SK-N-SH (cell line): ENCODE measurements at regions not wholly inside any gene's neighbourhood (a gene's known extent, or its start where the extent isn't known, plus 50 kb on each side); places are given as distances from the start of the nearest gene placed in this dataset.

Source experiments
- EP300 ChIP-seq, 2 experiments: IDR thresholded peaks; 2 replicates each; pipeline versions ENCODE4 v1.4.0 to v1.6.1; 2012; ENCODE audit warnings: borderline replicate concordance in 1 of 2, low read depth in 1 of 2, low read length in 1 of 2
- POLR2AphosphoS5 ChIP-seq: IDR thresholded peaks from 2 replicates; pipeline ENCODE4 v1.6.1; 2012; ENCODE audit warnings: low read depth, low read length
- RCOR1 ChIP-seq: fragments of 150-350 bp; IDR thresholded peaks from 2 replicates; pipeline ENCODE4 v1.6.1; 2017; ENCODE audit warnings: antibody characterized with exemption, low read length
- SMC3 ChIP-seq: IDR thresholded peaks from 2 replicates; pipeline ENCODE4 v1.6.1; 2012; ENCODE audit warnings: low read depth, low read length, improper control_type of control experiment
- TAF1 ChIP-seq: IDR thresholded peaks from 2 replicates; pipeline ENCODE4 v1.6.1; 2012; ENCODE audit warnings: low read depth, mild to moderate bottlenecking, low read length, moderate library complexity, borderline replicate concordance
- TF ChIP-seq, protein P1 (sequence below): fragments of 200-600 bp; sonication (generic); IDR thresholded peaks from 2 replicates; pipeline ENCODE4 v1.6.1; 2017; ENCODE audit warnings: antibody characterized with exemption, mild to moderate bottlenecking, moderate library complexity
- TF ChIP-seq, protein P2 (sequence below): fragments of 150-350 bp; IDR thresholded peaks from 2 replicates; pipeline ENCODE4 v1.6.1; 2017; ENCODE audit warnings: antibody characterized with exemption, low read length, low read depth, borderline replicate concordance

DNA sequence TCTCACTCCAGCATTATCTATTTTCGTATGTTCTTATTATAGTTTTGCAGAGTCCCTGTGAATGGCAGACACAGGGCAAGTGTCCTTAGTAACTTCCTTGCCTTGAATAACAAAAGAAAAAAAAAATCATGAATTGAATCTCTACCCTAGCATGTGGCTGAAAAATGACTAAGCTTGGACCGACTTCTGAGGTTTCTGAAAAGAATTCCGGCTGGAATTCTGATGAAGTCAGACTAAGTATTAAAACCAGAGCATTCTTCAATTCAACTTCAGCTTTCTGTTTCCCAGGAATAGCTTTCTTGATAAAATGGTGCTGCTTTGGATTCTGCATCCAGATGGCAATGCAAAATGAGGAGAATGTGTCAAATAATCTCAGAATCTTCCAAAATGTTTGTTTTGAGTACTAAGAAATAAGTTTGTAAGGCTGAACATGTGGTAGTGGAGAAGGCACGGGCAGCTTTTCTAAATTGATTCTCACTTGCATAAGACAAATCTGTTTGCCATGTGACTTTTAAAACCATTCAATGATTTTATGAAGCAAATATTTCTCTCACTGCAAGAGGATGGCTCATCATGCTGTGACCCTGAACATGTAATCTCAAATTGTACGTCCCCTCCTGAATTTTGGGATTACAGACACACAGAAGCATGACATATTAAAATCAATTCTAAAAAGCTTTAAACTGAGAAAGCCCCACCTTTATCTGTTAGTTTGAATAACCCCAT, 1462.8 kb upstream of the LRRTM1 start:
- no peak for TF ChIP-seq EP300 (IDR thresholded peaks at IDR 0.05; ENCODE audit: borderline replicate concordance in 1 of 2, low read depth in 1 of 2, low read length in 1 of 2)
- no peak for TF ChIP-seq RCOR1
- TF ChIP-seq, protein P1, sequence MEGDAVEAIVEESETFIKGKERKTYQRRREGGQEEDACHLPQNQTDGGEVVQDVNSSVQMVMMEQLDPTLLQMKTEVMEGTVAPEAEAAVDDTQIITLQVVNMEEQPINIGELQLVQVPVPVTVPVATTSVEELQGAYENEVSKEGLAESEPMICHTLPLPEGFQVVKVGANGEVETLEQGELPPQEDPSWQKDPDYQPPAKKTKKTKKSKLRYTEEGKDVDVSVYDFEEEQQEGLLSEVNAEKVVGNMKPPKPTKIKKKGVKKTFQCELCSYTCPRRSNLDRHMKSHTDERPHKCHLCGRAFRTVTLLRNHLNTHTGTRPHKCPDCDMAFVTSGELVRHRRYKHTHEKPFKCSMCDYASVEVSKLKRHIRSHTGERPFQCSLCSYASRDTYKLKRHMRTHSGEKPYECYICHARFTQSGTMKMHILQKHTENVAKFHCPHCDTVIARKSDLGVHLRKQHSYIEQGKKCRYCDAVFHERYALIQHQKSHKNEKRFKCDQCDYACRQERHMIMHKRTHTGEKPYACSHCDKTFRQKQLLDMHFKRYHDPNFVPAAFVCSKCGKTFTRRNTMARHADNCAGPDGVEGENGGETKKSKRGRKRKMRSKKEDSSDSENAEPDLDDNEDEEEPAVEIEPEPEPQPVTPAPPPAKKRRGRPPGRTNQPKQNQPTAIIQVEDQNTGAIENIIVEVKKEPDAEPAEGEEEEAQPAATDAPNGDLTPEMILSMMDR, result no peak
- TF ChIP-seq, protein P2, sequence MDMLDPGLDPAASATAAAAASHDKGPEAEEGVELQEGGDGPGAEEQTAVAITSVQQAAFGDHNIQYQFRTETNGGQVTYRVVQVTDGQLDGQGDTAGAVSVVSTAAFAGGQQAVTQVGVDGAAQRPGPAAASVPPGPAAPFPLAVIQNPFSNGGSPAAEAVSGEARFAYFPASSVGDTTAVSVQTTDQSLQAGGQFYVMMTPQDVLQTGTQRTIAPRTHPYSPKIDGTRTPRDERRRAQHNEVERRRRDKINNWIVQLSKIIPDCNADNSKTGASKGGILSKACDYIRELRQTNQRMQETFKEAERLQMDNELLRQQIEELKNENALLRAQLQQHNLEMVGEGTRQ, result no peak
- no peak for TF ChIP-seq POLR2AphosphoS5
- no peak for TF ChIP-seq TAF1
- no peak for TF ChIP-seq SMC3
